WTC11 (cell line): ENCODE measurements at regions not wholly inside any gene's neighbourhood (a gene's known extent, or its start where the extent isn't known, plus 50 kb on each side); places are given as distances from the start of the nearest gene placed in this dataset.

Source experiments
- ATAC-seq: fragments of 200-7000 bp; cut with Tn5 transposase; 2 replicates; pipeline ENCODE4 v1.10.0; 2021; ENCODE audit warnings: mild to moderate bottlenecking, moderate library complexity
- CTCF ChIA-PET: fragments of 300-600 bp; sonication (Branson Sonifier 250); formaldehyde crosslinking; loops from one replicate; lab custom pipeline; 2021; ENCODE audit warnings: antibody characterized with exemption; lab: Charles Lee
- POLR2A ChIA-PET: fragments of 350-600 bp; sonication (Branson Sonifier 250); formaldehyde crosslinking; loops from one replicate; lab custom pipeline; 2021; ENCODE audit warnings: antibody characterized with exemption; lab: Charles Lee
- DNase-seq: peaks from one replicate; pipeline ENCODE4 v3.0.0; 2021; ENCODE audit warnings: low spot score
- H3K27ac Mint-ChIP-seq: 2 replicates; pipeline ENCODE4 v1.8.0; 2021; ENCODE audit warnings: mixed read lengths
- H3K27me3 Mint-ChIP-seq: 2 replicates; pipeline ENCODE4 v1.8.0; 2021; ENCODE audit warnings: low read depth, mild to moderate bottlenecking, moderate library complexity, mixed read lengths
- H3K36me3 Mint-ChIP-seq: 2 replicates; pipeline ENCODE4 v1.8.0; 2021; ENCODE audit warnings: mixed read lengths
- H3K4me1 Mint-ChIP-seq: 2 replicates; pipeline ENCODE4 v1.8.0; 2022; ENCODE audit warnings: mixed read lengths
- H3K4me3 Mint-ChIP-seq: 2 replicates; pipeline ENCODE4 v1.8.0; 2021; ENCODE audit warnings: mild to moderate bottlenecking, moderate library complexity, mixed read lengths
- H3K9me3 Mint-ChIP-seq: 2 replicates; pipeline ENCODE4 v1.8.0; 2021; ENCODE audit warnings: mixed read lengths
- AFF4 ChIP-seq: sonication (generic); formaldehyde crosslinking; IDR thresholded peaks from 2 replicates; pipeline ENCODE4 v1.8.1; 2023; ENCODE audit warnings: mild to moderate bottlenecking, missing genetic modification reagents, borderline replicate concordance
- ATF2 ChIP-seq: sonication (generic); formaldehyde crosslinking; IDR thresholded peaks from 2 replicates; pipeline ENCODE4 v1.8.1; 2022; ENCODE audit warnings: low read depth, missing genetic modification reagents, borderline replicate concordance
- CBFB ChIP-seq: sonication (generic); formaldehyde crosslinking; IDR thresholded peaks from 2 replicates; pipeline ENCODE4 v1.8.1; 2022; ENCODE audit warnings: mild to moderate bottlenecking, low read depth, missing genetic modification reagents
- CDX4 ChIP-seq: fragments of 250-450 bp; sonication (Bioruptor Pico); IDR thresholded peaks from 2 replicates; pipeline ENCODE4 v1.9.0; 2021; ENCODE audit warnings: moderate library complexity, mild to moderate bottlenecking, inconsistent platforms, borderline replicate concordance
- ELF4 ChIP-seq: sonication (generic); formaldehyde crosslinking; IDR thresholded peaks from 2 replicates; pipeline ENCODE4 v1.8.1; 2022; ENCODE audit warnings: low read depth, mild to moderate bottlenecking, moderate library complexity, missing genetic modification reagents
- ERG ChIP-seq: fragments of 250-450 bp; sonication (Bioruptor Pico); IDR thresholded peaks from 2 replicates; pipeline ENCODE4 v1.8.0; 2021; ENCODE audit warnings: mild to moderate bottlenecking
- FOXJ3 ChIP-seq: sonication (generic); formaldehyde crosslinking; IDR thresholded peaks from 2 replicates; pipeline ENCODE4 v1.9.0; 2021; ENCODE audit warnings: missing genetic modification reagents, mild to moderate bottlenecking, borderline replicate concordance
- FOXP1 ChIP-seq: sonication (generic); formaldehyde crosslinking; IDR thresholded peaks from 2 replicates; pipeline ENCODE4 v1.8.0; 2022; ENCODE audit warnings: missing genetic modification reagents, mild to moderate bottlenecking, moderate library complexity, borderline replicate concordance
- GABPB1 ChIP-seq: sonication (generic); formaldehyde crosslinking; IDR thresholded peaks from 2 replicates; pipeline ENCODE4 v1.8.1; 2023; ENCODE audit warnings: mild to moderate bottlenecking, missing genetic modification reagents
- KAT7 ChIP-seq: sonication (generic); formaldehyde crosslinking; IDR thresholded peaks from 2 replicates; pipeline ENCODE4 v1.8.1; 2023; ENCODE audit warnings: missing genetic modification reagents, mild to moderate bottlenecking, borderline replicate concordance
- MLX ChIP-seq: sonication (generic); formaldehyde crosslinking; IDR thresholded peaks from 2 replicates; pipeline ENCODE4 v1.8.1; 2023; ENCODE audit warnings: mild to moderate bottlenecking, missing genetic modification reagents, moderate library complexity
- NR3C1 ChIP-seq: sonication (generic); formaldehyde crosslinking; conservative IDR thresholded peaks from 2 replicates; pipeline ENCODE4 v1.8.1; 2023; ENCODE audit warnings: low read depth, mild to moderate bottlenecking, missing genetic modification reagents
- PRRX2 ChIP-seq: fragments of 250-450 bp; sonication (Bioruptor Pico); IDR thresholded peaks from 2 replicates; pipeline ENCODE4 v1.8.0; 2021; ENCODE audit warnings: mild to moderate bottlenecking
- RELA ChIP-seq: sonication (generic); formaldehyde crosslinking; IDR thresholded peaks from 2 replicates; pipeline ENCODE4 v1.8.1; 2022; ENCODE audit warnings: missing genetic modification reagents, mild to moderate bottlenecking, borderline replicate concordance
- SP1 ChIP-seq: sonication (generic); formaldehyde crosslinking; conservative IDR thresholded peaks from 2 replicates; pipeline ENCODE4 v1.8.1; 2022; ENCODE audit warnings: missing genetic modification reagents
- ZNF138 ChIP-seq: sonication (generic); formaldehyde crosslinking; conservative IDR thresholded peaks from 2 replicates; pipeline ENCODE4 v1.8.1; 2022; ENCODE audit warnings: mild to moderate bottlenecking, moderate library complexity, missing genetic modification reagents
- TF ChIP-seq, protein P1 (sequence below): fragments of 250-450 bp; sonication (Bioruptor Pico); IDR thresholded peaks from 2 replicates; pipeline ENCODE4 v1.9.0; 2021; ENCODE audit warnings: mild to moderate bottlenecking, borderline replicate concordance
- TF ChIP-seq, protein P2 (sequence below): sonication (generic); formaldehyde crosslinking; IDR thresholded peaks from 2 replicates; pipeline ENCODE4 v1.8.0; 2022; ENCODE audit warnings: mild to moderate bottlenecking, missing genetic modification reagents
- TF ChIP-seq, protein P3 (sequence below): sonication (generic); formaldehyde crosslinking; IDR thresholded peaks from 2 replicates; pipeline ENCODE4 v1.8.0; 2022; ENCODE audit warnings: mild to moderate bottlenecking, missing genetic modification reagents

DNA sequence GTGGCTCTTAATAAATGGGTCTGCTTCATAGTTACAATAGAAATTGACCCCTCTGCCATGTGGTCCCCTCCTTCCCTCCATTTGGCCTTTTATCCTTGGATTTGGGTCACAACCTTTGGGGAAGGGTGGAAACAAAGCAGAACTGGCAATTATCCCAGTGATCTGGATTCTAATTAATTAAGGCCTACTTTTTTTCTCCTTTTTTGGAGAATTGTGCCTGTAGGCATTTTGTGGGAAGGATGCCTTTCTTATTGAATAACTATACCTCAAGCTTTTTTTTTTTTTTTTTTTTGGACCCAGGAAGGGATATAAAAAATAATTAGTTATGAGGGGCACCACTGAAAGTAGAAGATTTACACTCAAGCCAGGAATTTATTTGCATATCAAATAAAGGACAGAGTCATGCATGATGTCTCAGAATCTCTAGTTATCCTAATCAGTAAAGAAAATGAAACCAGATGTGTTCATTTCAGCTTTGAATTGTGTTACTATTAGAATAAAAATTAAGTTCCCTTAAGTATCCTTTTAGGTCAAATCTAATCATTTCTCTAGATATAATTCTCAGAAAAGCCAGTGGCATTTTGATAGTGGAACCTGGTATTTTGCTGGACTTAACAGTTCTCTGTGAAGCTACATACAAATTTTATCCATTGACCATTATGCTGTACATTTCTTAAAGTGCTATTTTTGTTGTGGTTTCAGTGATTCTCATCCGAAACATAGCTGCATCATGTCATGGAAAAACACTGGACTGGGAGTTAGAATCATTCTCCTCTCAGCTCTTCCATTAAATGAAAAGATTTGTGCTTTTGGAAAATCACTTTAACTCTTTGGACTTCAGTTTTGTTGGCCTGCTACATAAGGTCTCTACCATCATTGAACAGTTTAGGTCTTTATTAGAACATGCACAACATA, 129.3 kb downstream of the KCNRG start (continued):
- TF ChIP-seq, protein P1, sequence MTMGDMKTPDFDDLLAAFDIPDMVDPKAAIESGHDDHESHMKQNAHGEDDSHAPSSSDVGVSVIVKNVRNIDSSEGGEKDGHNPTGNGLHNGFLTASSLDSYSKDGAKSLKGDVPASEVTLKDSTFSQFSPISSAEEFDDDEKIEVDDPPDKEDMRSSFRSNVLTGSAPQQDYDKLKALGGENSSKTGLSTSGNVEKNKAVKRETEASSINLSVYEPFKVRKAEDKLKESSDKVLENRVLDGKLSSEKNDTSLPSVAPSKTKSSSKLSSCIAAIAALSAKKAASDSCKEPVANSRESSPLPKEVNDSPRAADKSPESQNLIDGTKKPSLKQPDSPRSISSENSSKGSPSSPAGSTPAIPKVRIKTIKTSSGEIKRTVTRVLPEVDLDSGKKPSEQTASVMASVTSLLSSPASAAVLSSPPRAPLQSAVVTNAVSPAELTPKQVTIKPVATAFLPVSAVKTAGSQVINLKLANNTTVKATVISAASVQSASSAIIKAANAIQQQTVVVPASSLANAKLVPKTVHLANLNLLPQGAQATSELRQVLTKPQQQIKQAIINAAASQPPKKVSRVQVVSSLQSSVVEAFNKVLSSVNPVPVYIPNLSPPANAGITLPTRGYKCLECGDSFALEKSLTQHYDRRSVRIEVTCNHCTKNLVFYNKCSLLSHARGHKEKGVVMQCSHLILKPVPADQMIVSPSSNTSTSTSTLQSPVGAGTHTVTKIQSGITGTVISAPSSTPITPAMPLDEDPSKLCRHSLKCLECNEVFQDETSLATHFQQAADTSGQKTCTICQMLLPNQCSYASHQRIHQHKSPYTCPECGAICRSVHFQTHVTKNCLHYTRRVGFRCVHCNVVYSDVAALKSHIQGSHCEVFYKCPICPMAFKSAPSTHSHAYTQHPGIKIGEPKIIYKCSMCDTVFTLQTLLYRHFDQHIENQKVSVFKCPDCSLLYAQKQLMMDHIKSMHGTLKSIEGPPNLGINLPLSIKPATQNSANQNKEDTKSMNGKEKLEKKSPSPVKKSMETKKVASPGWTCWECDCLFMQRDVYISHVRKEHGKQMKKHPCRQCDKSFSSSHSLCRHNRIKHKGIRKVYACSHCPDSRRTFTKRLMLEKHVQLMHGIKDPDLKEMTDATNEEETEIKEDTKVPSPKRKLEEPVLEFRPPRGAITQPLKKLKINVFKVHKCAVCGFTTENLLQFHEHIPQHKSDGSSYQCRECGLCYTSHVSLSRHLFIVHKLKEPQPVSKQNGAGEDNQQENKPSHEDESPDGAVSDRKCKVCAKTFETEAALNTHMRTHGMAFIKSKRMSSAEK (CRISPR knock-in tag): no peak
- no peak for TF ChIP-seq SP1 (CRISPR knock-in tag)
- TF ChIP-seq ELF4 (CRISPR knock-in tag): no peak
- TF ChIP-seq FOXP1: no peak
- no peak for TF ChIP-seq ATF2 (CRISPR knock-in tag)
- TF ChIP-seq GABPB1 (CRISPR knock-in tag): no peak
- TF ChIP-seq PRRX2 (CRISPR knock-in tag): no peak

DNA sequence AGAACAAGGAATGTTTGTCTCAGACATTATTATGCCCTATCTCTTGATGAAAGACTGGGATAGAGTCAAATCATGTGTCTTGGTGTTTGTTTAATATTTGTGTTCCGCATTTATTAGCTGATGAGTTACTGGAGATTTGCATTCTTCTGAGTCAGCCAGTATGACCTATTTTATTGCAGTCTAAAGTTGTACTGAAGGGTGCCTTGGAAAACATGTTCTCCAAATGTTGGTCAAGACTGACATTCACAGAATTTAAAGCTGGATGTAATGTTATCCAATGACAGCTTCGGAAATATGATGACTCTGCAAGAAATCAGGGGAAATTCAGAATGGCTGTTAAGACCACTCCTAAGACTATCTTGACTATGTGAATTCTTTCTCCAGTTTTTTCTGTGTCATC, 134.0 kb downstream of the KCNRG start:
- DNase-seq: no peak
- Mint-ChIP-seq H3K4me1 (peaks cover 39% of the 10 kb centered on the region), H3K36me3 (no peaks in the 10 kb centered on the region), H3K27ac (no peak overlapping the region), H3K27me3 (no peaks in the 10 kb centered on the region), H3K9me3 (no peaks in the 10 kb centered on the region), H3K4me3 (no peak overlapping the region)
- CTCF ChIA-PET: interaction anchor here (0.7 to 1.0 kb wide), 2 partner anchors 213 to 766 kb away, joined by 3 read pairs; partner anchors contain the start of gene SPRYD7
- POLR2A ChIA-PET: interaction anchor here (0.5 to 0.8 kb wide), 2 partner anchors 59 to 672 kb away, joined by 3 to 5 read pairs; no protein-coding TSS in a partner anchor
- no peak for ATAC-seq
- TF ChIP-seq FOXJ3 (CRISPR knock-in tag): no peak
- no peak for TF ChIP-seq ERG (CRISPR knock-in tag)
- TF ChIP-seq CBFB (CRISPR knock-in tag): no peak
- TF ChIP-seq KAT7 (CRISPR knock-in tag): no peak
- TF ChIP-seq, protein P2, sequence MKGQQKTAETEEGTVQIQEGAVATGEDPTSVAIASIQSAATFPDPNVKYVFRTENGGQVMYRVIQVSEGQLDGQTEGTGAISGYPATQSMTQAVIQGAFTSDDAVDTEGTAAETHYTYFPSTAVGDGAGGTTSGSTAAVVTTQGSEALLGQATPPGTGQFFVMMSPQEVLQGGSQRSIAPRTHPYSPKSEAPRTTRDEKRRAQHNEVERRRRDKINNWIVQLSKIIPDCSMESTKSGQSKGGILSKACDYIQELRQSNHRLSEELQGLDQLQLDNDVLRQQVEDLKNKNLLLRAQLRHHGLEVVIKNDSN: no peak
- TF ChIP-seq AFF4 (CRISPR knock-in tag): no peak
- TF ChIP-seq SP1 (CRISPR knock-in tag): no peak
- TF ChIP-seq CDX4 (CRISPR knock-in tag): no peak
- TF ChIP-seq, protein P3, sequence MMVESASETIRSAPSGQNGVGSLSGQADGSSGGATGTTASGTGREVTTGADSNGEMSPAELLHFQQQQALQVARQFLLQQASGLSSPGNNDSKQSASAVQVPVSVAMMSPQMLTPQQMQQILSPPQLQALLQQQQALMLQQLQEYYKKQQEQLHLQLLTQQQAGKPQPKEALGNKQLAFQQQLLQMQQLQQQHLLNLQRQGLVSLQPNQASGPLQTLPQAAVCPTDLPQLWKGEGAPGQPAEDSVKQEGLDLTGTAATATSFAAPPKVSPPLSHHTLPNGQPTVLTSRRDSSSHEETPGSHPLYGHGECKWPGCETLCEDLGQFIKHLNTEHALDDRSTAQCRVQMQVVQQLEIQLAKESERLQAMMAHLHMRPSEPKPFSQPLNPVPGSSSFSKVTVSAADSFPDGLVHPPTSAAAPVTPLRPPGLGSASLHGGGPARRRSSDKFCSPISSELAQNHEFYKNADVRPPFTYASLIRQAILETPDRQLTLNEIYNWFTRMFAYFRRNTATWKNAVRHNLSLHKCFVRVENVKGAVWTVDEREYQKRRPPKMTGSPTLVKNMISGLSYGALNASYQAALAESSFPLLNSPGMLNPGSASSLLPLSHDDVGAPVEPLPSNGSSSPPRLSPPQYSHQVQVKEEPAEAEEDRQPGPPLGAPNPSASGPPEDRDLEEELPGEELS: no peak
- no peak for TF ChIP-seq NR3C1
- TF ChIP-seq MLX (CRISPR knock-in tag): no peak
- no peak for TF ChIP-seq RELA
- TF ChIP-seq ZNF138: no peak
